IPS-18a (cell line): ENCODE measurements at regions not wholly inside any gene's neighbourhood (a gene's known extent, or its start where the extent isn't known, plus 50 kb on each side); places are given as distances from the start of the nearest gene placed in this dataset.
"Not testable (repeated sequence)": the region's sequence is repeated elsewhere in the genome, so short reads cannot be mapped to it uniquely, and the experiment has no call there.

ENCODE experiments used
- H3K27ac ChIP-seq: one replicate; pipeline ENCODE4 v1.5.1; 2013; ENCODE audit warnings: low read length
- H3K27me3 ChIP-seq: one replicate; pipeline ENCODE4 v1.6.1; 2013; ENCODE audit warnings: mild to moderate bottlenecking, low read length; ENCODE audit not compliant: control insufficient read depth, insufficient read depth
- H3K36me3 ChIP-seq: one replicate; pipeline ENCODE4 v1.6.1; 2013; ENCODE audit warnings: low read depth, low read length; ENCODE audit not compliant: control insufficient read depth
- H3K4me1 ChIP-seq: one replicate; pipeline ENCODE4 v1.6.1; 2013; ENCODE audit warnings: low read depth, low read length; ENCODE audit not compliant: control insufficient read depth
- H3K4me3 ChIP-seq: one replicate; pipeline ENCODE4 v1.5.1; 2013; ENCODE audit warnings: low read length
- H3K9ac ChIP-seq: one replicate; pipeline ENCODE4 v1.6.1; 2013; ENCODE audit warnings: mild to moderate bottlenecking, low read length, moderate library complexity
- H3K9me3 ChIP-seq: one replicate; pipeline ENCODE4 v1.6.1; 2013; ENCODE audit warnings: low read depth, low read length; ENCODE audit not compliant: control insufficient read depth

DNA sequence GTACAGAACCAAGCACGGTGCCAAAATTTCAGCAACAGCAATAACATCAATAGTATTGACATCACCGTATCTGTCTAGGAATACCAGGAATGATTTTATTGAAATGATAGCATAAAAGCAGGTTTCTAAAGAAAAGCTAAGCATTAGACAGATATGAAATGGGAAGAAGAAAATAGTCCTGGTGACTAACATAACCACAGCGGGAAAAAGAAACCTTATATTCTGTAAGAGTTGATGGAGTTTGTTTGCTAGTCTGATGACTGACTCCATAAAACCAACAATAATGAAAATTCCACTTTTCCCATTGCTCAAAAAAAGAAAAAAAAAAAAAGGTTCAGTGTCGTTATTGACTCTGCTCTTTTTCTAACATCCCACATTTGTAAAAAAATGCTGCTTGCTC lies 668.3 kb downstream of the IPMK start:
- H3K27me3 ChIP-seq = no peaks in the 10 kb centered on the region
- H3K36me3 ChIP-seq = no peaks in the 10 kb centered on the region
- no peak overlapping the region for H3K9ac ChIP-seq
- no peak overlapping the region for H3K27ac ChIP-seq
- H3K9me3 ChIP-seq = no peaks in the 10 kb centered on the region
- H3K4me3 ChIP-seq = no peak overlapping the region
- H3K4me1 ChIP-seq = no peaks in the 10 kb centered on the region

DNA sequence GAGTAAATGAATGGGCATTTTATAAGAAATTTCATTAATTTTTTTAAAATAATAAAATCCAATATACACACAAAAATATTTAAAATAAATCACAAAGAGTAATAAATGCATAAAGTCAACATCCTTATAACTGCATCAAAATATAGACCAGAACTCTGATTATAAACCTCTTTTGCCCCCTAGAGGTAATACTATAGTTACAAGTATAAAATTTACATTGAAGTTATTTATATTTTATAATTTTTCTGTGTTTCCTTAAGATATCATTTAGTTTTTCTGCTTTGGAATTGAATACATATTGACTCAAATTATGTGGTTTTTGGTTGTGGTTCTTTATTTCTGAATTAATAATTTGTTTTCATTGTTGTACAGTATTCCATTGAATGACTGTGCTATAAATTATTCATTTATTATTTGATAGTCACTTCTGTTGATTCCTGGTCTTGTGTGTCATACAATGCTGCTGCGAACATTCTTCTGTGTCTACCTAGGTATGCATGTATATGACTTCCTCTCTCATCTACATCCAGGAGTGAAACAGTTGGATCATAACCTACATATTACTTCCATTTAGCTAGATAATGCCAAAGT lies 673.6 kb downstream of the IPMK start:
- Histone ChIP-seq H3K4me1 (no peaks in the 10 kb centered on the region), H3K27me3 (no peaks in the 10 kb centered on the region), H3K9ac (no peak overlapping the region), H3K36me3 (no peaks in the 10 kb centered on the region), H3K27ac (no peak overlapping the region), H3K9me3 (no peaks in the 10 kb centered on the region), H3K4me3 (no peak overlapping the region)

DNA sequence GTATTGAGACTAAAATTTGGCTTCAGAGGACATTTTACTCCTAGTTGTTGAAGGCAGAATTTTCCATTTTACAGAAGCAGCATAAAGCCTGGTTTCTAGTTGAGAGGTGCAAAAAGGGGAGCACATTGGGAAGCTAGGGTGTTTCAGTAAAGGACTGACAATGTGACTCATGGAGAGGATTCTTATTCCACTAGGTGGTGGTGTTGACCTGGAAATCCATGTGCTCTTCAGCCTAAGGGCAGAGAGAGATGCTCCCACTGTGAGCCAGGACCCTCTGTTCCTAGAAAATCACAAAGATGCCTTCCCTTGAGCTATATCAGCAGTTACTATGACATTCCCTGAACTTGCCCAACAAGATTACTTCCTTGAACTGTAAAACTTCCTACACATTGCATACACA lies 687.8 kb downstream of the IPMK start:
- Histone ChIP-seq H3K36me3 (no peaks in the 10 kb centered on the region), H3K4me3 (no peak overlapping the region), H3K27me3 (no peaks in the 10 kb centered on the region), H3K9ac (no peak overlapping the region), H3K27ac (no peak overlapping the region), H3K4me1 (no peaks in the 10 kb centered on the region), H3K9me3 (peaks cover 18% of the 10 kb centered on the region)

DNA sequence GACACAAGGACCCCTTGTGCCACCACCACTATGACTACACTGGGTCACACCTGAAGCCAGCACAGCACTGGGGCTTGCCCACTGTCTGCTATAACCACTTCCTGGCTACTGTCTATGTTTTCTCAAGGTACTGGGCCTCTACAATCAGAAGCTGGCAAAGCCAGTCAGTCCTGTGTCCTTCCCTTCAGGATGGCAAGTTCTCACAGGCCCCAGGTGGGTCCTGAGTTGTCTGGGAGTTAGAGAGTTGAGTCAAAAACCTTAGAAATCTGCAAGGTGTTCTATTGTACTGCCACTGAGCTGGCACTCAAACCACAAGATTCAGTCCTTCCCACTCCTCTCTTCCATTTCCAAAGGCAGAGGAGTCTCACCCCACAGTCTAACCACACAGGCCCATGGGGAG lies 705.5 kb downstream of the IPMK start:
- H3K9me3 ChIP-seq = no peaks in the 10 kb centered on the region
- no peak overlapping the region for H3K27ac ChIP-seq
- no peaks in the 10 kb centered on the region for H3K36me3 ChIP-seq
- no peak overlapping the region for H3K9ac ChIP-seq
- H3K4me3 ChIP-seq = no peak overlapping the region
- no peaks in the 10 kb centered on the region for H3K27me3 ChIP-seq
- no peaks in the 10 kb centered on the region for H3K4me1 ChIP-seq

DNA sequence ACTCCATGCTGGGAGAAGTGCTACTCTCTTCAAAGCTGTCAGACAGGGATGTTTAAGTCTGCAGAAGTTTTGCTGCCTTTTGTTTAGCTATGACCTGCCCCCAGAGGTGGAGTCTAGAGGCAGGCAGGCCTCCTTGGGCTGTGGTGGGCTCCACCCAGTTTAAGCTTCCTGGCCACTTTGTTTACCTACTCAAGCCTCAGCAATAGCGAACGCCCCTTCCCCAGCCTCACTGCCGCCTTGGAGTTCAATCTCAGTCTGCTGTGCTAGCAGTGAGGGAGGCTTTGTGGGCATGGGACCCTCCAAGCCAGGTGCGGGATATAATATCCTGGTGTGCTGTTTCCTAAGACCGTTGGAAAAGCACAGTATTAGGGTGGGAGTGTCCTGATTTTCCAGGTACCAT lies 715.9 kb downstream of the IPMK start:
- not testable (repeated sequence) for H3K4me3 ChIP-seq, H3K27me3 ChIP-seq, H3K9me3 ChIP-seq, H3K36me3 ChIP-seq, H3K9ac ChIP-seq, H3K4me1 ChIP-seq, H3K27ac ChIP-seq

DNA sequence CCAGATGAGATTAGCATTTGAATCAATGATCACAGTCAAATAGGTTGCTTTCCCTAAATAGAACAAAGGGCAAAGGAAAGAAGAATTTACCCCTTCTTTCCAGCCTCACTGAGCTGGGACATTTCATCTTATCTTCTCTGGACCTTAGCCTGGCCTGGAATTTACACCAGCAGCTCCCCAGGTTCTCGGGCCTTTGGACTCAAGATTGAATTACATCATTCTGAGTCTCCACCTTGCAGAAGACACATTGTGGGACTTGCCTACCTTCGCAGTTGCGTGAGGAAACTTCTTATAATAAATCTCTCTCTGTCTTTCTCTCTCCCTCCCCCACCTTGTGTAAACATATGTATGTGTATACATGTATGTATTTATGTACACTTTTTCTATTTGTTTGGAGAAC lies 732.4 kb downstream of the IPMK start:
- Histone ChIP-seq H3K9ac (no peak overlapping the region), H3K9me3 (no peaks in the 10 kb centered on the region), H3K4me1 (peaks cover 3% of the 10 kb centered on the region), H3K27ac (no peak overlapping the region), H3K36me3 (no peaks in the 10 kb centered on the region), H3K27me3 (no peaks in the 10 kb centered on the region), H3K4me3 (no peak overlapping the region)

DNA sequence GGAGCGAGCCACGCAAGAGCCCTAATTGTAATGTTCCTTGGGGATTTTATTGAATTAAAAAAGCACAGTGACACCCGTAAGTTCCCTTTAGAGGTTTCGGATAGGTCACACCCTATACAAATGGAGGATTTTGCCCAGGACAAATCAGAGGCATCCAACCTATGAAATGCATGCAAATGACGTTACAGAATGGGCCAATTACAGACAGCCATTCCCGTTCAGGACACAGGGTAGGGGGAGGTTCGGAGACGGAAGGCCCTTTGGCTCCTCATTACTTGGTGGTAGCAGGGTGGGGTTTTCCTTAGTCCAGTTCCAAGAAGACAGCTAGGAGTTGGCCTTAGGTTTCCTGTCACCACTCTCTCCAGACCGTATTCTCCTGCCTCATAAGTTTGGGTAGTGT lies 754.1 kb downstream of the IPMK start:
- H3K4me3 ChIP-seq = no peak overlapping the region
- no peaks in the 10 kb centered on the region for H3K36me3 ChIP-seq
- no peak overlapping the region for H3K27ac ChIP-seq
- H3K27me3 ChIP-seq = no peaks in the 10 kb centered on the region
- H3K9me3 ChIP-seq = no peaks in the 10 kb centered on the region
- H3K9ac ChIP-seq = no peak overlapping the region
- no peaks in the 10 kb centered on the region for H3K4me1 ChIP-seq

DNA sequence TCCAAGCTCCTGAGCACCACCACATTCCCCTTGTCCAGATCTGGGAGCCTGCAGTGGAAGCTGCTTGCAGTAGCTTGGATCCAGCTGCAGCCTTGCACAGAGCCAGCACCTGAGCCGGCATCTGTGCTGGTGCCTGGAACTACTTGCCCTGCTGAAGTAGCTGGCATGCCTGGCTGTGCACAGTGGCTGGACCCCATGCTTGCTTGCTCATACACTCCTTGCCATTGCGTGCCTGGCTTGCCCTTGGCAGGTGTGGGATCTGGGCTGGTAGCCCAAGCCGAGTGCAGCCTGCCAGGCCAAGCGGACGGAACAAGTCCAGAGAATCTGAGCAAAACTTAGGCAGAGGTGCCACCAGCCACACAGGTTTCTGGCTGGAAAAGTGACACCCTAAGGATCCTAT lies 759.9 kb downstream of the IPMK start:
- Histone ChIP-seq H3K4me3 (no peak overlapping the region), H3K9ac (no peak overlapping the region), H3K4me1 (no peaks in the 10 kb centered on the region)

DNA sequence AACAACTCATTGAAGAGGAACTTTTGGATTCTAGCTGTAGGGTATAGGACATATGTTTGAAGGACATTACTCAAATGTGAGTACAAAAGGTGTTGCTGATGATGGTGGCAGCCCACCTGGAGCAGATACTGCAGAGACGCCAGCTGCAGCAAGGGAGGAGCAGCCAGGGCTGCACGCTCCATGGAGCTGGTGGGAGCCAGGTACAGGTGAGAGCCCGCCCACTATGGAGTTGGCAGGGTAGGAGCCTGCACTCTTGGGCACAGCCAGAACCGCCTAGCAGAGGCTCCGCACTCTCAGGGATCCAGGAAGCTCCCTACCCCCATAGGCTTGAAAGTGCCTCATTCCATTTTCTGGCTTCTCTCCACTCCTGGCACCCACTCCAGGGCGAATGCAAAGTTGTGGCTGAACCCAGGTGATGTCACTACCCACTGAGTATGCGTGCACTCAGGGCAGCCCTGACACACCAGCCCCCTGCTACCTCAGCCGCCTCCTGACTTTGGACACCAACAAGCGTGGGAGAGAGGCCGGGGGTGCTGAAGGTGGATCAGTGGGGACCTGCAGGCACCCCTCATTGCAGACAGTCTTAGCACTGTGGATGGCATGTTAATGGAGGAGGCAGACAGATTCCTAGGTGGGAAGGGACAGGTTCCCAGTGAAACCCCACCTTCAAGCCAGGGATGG lies 761.1 kb downstream of the IPMK start:
- Histone ChIP-seq H3K4me1 (no peaks in the 10 kb centered on the region), H3K36me3 (no peaks in the 10 kb centered on the region)

More for the DNA sequence above, 759.9 kb downstream of the IPMK start:
- Histone ChIP-seq H3K27me3 (no peaks in the 10 kb centered on the region), H3K9me3 (no peaks in the 10 kb centered on the region), H3K36me3 (no peaks in the 10 kb centered on the region), H3K27ac (no peak overlapping the region)

DNA sequence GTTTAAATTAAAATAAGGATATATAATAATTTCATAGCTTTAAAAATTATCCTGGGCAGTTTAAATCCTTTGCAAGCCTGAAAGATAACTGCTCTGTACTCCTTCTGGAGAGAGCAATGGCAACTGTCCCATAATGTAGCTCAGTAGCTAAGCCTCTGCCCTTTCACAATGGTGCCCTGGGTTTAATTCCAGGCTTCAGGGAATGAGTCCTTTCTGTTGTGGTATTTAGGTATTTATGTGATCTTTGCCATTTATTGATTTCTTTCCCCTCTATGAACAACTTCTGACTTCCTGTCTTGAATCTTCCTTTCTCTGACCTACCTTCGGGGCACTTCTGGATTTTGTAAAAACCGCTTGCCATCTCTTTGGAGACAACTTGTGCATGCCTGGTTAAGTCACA lies 773.2 kb downstream of the IPMK start:
- no peaks in the 10 kb centered on the region for H3K9me3 ChIP-seq
- no peak overlapping the region for H3K4me3 ChIP-seq
- no peaks in the 10 kb centered on the region for H3K4me1 ChIP-seq
- H3K36me3 ChIP-seq = no peaks in the 10 kb centered on the region
- H3K9ac ChIP-seq = no peak overlapping the region
- no peaks in the 10 kb centered on the region for H3K27me3 ChIP-seq
- no peak overlapping the region for H3K27ac ChIP-seq

More for the DNA sequence above, 761.1 kb downstream of the IPMK start:
- Histone ChIP-seq H3K27ac (no peak overlapping the region), H3K27me3 (no peaks in the 10 kb centered on the region), H3K9ac (no peak overlapping the region), H3K4me3 (no peak overlapping the region), H3K9me3 (no peaks in the 10 kb centered on the region)

DNA sequence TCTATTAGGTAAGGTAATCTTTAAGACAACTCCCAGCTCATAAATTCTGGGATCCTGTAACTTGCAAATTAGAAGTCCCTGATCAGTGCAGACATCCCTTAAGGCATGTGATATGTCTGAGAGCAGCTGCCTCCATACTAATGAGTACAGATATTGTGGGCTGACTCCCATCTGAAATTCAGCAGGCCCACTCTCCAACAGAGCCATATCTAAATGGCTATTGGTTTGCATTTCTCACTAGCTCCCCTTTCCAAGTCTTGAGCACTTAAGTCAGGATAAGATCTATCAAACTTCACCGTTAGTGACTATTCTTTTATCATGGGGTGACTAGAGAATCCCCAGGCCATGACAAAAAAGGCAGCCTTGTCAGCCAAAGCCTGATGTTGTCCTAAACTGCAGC lies 785.4 kb downstream of the IPMK start:
- no peaks in the 10 kb centered on the region for H3K36me3 ChIP-seq

More for the DNA sequence above, 785.4 kb downstream of the IPMK start:
- no peak overlapping the region for H3K27ac ChIP-seq
- H3K4me1 ChIP-seq = no peaks in the 10 kb centered on the region
- no peak overlapping the region for H3K9ac ChIP-seq
- H3K27me3 ChIP-seq = no peaks in the 10 kb centered on the region
- H3K4me3 ChIP-seq = no peak overlapping the region
- no peaks in the 10 kb centered on the region for H3K9me3 ChIP-seq
